ENCODE measurements at regions not wholly inside any gene's neighbourhood (a gene's known extent, or its start where the extent isn't known, plus 50 kb on each side); places are given as distances from the start of the nearest gene placed in this dataset.

DNA sequence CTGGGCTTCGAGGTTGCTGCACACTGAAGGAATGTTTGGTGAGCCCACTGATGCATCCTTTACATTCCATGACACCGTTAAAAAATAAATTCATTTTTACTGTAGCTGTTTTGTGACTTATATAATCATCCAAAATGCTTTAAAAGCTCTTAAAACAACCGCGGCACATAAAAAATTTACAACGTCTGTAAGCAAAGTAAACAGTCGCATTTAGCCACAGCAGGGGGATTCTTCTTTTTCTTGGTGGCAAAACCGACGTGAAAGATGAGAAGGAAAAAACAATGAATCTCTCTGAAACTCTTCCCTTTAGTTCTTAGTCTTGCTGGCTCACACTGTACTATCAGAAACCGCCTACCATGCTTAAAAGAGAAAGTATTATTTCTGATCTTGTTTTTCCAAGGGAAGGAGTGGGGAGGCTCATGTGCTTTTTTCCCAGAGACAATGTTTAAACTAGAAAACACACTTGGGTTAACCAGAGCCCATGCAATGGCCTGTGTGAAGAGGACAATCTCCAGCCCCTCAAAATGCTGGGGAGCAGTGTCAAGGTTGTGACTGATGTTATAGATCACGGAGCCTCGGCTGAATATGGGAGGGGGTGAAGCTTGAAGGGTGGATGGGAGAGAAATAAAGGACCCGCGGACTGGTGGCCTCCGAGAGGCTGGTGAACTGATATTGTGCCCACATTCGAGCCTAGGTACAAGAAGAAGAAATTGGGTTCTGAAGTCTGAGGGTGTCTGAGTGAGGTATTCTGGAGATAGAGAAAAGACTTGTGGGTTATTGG, 91.1 kb downstream of the IRF8 start:
- peak; percentile 49 for DNase-seq (ENCODE audit: low spot score)

DNA sequence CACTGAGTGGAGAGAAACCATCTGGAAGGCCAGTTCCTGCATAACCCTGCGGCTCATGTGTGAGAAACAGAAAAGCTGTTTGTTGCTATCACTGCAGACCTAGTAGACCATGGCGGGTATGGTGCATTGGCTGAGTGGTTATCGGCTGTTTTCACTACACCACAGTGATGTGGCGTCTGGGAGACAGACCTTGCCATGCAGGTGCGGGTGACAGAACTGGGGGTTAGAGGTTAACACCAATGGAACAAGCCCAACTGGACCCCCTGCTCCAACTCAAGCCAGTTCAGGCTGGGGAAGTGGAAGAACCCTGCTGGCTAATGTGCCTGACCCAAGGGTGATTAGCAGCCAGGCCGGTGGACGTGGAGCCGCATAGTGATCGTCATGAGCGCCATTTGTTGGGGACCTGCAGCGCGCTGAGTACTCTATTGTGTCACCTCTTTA, 91.9 kb downstream of the IRF8 start:
- peak; percentile 45 for DNase-seq (ENCODE audit: low spot score)

DNA sequence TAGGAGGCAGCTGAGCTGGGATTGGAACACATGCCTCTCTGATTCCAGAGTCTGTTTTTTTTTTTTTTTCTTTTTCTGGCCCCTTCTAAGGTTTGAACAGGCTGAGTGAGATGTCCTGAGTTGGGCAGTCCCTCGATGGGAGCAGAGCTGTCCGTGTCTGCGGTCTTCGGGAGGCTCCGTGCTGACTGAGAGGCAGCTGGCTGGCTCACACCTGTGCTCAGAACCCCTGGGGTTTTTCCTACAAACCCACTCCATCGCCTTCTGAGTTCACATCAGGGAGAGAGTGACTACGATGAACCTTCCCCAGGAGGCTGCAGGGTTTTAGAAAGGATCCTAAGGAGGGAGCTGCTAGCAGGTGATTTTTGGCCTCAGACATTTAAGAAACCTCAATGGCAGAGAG, 92.5 kb downstream of the IRF8 start:
- no peak for DNase-seq (ENCODE audit: low spot score)

DNA sequence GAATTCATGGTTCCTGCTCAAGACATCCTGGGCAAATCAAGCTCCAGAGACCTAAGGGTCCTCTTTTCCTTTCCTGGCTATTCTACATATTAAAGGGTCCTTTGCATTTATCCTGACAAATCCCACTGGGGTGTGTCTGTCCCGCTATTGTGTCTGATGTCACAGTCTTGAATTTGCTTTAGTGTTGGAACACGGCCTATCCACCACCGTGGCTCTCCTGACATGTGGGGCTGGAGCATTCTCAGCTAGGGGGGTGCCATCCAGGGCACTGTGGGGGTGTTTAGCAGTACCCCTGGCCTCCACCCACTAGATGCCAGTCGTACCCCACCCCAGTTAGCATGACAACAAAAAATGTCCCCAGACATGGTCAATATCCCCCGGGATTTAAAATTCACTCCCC, 92.9 kb downstream of the IRF8 start:
- DNase-seq (ENCODE audit: low spot score), result no peak

DNA sequence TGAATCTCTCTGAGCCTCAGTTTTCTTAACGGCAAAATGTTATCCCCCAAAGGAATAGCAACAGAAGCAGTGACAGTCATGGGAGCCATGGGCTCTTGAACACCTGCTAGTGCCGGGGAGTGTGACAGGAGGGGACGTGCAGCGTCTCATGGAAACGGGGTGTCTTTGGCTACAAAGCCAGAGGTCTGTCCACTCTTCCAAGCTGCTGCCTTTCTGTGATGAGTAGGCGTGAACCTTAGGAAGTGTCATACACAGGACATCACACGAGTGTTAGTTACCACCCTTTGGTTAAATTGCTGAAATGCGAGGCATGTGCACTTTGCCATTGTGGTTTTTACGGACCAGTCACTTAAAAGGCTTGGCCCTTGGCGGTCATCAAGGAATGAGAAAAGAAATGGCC, 93.4 kb downstream of the IRF8 start:
- peak; percentile 26 for DNase-seq (ENCODE audit: low spot score)

DNA sequence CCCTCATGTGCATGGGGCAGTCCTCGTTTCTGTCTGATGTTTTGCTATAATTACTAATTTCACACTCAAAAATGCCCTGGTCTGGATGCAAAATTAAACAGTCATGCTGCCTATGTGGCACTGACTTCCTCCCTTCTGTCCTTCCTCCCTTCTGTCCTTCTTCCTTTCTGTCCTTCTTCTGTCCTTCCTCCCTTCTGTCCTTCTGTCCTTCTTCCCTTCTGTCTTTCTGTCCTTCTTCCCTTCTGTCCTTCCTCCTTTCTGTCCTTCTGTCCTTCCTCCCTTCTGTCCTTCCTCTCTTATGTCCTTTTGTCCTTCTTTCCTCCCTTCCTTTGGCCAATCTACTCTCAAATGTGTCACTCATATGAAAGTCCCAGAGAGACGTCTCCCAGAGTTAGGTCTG, 93.8 kb downstream of the IRF8 start:
- DNase-seq (ENCODE audit: low spot score), result no peak

DNA sequence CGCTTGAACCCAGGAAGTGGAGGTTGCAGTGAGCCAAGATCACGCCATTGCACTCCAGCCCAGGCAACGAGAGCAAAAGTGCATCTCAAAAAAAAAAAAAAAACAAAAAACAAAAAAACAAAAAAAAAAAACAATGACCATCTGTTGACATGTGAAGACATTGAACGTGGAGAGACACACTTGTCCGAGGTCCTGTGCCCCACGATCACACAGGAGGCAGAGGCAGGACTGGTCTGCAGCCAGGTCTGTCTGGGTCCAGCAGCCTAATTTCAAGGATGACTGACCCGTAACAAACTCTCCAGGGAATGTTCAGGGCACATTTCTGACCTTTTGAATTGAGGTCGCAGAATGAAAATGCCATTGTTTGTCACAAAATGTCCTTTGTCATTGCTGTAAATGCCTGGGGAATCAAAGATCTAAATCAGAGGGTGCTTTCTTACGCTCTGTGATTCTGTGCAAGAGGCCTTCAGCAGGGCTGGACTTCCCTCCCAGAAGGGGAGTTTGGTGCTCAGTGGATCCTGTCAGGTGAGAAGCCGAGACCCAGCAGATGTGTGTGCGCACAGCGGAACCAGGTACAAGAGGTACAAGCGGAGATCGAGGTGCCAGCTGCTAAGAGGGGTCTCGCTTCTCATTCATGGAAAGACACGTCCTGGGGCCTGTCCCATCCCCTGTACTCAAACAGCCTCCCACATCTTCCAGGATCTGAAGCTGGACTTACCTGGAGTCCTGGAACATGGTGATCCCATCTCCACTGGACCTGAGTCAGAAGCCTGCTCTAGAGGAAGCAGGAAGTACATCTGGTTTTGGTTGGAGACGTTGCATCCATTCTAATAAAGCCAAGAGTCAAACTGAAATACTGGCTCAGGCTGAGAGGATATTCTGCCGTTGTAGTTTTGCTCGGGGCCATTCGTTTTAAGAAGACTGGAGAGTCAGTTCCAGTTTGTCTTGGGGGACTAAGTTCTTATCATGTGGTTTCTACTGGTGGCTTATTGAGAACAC, 95.8 kb downstream of the IRF8 start:
- peak; percentile 59 for DNase-seq (ENCODE audit: low spot score)

DNA sequence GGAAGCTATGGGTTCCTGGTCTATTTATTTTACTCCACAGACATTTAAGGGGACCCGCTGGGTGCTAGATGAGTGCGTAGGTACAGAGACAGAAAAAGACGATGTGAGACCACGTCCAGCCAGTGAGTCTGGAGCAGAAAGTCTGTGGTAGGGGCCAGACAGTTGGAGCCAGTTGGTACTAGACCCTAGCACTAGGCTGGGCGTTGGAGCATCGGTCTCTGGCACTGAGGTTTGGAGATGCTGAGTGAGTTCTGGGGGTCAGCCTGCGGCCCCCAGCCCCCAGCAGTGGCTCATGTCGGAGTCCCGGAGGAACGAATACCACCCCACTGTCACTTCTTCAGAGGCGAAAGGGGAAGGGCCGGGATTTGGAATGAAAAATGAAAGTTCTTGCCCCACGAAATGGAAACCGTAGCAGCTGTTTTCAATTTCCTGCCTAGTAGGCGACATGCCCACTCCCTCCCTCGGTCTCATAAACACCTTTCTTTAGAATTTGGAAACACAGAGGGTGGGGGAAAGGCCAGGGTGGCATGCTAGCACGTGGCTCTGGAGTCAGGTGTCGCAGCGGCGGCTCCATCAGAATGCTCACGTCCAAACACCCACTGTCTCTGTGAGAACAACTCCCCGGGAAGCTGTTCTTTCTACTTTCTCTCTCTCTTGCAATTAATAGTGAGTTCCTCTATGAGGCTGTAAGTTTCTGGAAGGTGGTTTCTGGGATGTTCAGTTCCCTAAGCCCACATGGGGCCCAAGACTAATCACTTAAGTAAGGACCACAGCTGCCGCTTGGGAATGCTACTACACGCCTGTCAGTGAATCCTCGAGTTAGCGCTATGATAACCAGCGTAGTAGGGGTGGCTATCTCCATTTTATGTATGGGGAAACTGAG, 96.8 kb downstream of the IRF8 start:
- DNase-seq (ENCODE audit: low spot score), result peak; percentile 59

DNA sequence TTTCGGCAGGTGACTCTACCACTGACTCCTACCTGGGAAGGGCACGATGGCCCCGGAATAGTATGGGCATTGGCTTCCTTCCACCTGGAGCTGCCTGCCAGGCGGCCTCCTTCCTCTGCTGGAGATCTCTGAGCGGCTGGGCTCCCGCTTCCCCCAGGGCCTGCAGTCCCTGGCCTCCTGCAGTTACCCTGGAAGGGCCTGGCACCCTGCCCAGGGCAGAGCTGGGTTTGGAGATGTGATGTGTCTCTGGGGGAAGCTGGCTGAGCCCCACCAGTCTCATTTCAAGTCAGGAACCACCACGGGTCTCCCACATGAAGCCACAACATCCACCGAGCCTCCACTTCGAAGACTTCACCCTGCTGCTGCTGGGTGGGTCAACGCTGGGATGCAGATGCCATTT, 97.9 kb downstream of the IRF8 start:
- peak; percentile 76 for DNase-seq (ENCODE audit: low spot score)

DNA sequence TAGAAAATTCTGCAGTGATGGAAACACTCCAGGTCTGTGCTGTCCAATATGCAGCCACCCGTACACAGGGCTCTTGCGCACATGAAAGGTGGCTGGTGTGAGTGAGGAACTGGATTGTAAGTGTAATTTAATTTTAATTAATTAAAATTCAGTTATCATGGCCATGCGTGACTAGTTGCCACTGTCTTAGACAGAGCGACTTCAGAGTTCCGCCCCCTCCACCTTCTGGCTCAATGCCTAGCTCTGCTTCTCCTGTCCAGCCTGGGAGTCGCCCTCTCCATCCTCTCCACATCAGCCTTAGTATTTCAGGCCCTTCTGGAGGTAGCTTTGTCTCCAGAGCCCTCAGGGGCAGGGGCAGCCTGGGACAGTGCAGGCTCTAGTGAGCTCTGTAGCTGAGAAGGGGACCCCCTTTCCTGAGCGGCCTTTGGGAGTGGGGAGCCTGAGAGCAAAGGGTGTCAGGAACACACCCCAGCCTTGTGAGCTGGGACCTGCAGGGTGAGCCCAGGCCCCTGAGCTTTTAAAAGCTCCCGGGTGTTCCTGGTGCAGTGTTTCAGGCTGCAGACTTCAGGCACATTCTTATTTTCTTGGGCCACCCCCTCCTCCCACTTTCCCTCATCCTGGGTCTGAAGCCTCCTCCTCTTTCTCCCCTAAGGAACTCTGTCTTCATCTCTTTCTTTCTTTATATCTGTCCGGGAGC, 99.4 kb downstream of the IRF8 start:
- DNase-seq (ENCODE audit: low spot score), result peak; percentile 82

DNA sequence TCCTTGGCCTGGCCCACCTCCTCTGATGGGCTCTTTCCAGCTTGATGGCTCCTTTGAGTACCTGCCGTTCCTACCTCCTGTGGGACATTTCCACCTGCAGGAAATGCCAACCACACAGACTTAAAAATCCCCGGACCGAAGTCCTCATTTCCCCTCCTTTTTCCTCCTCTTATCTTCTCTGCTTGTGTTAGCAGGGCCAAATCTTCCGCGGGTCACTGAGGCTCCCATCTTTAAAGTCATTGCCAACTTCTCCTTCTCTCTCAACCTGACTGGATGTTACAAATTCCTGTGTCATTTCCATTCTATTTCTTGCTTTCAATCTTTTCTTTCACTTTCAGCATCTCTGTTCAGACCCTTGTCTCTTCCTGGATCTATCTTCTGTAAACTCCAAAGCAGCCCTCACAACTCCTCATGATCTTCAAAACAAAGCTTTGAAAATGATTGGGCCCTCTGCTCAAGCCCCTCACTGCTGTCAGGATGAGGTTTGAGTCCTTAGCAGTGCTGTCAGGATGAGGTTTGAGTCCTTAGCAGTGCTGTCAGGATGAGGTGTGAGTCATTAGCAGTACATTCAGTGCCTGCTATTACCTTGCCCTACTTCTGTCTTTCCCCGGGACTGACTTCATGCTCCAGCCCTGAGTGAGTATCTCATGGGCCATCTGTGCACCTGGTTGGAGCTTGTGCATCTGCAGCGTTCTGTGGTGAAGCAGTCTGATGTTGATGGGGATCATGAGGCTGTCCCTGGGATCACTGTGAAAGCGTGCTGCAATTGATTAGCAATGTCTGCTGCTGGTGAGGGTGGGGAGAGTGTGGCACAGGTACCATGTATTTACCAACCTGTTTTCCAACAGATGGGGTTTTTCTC, 100.1 kb downstream of the IRF8 start:
- peak; percentile 28 for DNase-seq (ENCODE audit: low spot score)

DNA sequence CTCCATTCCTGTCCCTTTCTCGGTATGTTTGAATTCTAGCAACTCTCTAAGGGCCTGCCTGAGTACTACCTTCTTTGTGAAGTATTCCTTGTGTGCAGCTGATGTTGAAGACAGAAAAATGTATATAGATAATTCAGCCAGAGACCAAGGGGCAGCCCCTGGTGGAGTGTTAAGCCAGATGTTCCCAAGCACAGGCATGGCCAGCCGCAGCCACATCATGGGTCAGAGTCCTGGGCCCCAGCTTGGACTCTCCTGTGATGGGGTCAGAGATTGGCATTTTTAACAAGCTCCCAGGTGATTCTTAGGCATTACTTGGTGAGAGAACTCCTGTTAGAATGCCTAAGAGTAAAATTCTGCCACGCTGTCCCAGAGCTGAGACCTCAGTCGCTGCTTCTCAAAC, 100.8 kb downstream of the IRF8 start:
- DNase-seq (ENCODE audit: low spot score), result peak; percentile 53

DNA sequence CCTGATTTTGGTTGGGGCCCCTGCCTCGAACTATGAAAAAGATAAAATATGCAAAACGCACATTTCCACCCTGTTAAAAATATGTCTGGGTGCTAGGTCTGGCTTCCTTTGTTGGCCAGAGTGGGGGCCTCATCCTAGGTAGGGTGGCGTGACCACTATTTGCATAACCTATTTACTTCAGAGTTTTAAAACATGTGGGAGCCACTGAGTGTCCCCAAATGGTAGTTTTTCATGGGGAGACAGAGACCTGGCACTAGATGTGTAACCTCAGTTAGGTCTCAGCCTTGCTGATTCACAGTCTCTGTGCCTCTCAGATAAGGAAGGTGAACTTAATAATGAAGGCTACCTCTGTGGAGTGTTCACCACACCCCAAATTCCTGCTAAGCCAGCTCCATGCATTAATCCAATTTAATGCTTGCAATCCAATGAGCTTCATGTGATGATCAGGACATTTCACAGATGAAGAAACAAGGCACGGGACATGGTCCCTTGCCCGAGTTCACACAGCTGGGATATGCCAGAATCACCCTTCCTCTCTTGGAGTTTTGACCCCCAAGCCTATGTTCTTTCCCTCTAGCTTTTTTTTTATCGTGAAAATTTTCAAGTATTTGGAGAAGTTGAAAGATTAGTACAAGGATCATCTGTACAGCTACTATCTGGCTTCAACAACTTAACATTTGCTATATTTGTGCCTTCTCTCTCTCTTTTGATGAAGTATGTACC, 103.4 kb downstream of the IRF8 start:
- DNase-seq (ENCODE audit: low spot score), result peak; percentile 14

DNA sequence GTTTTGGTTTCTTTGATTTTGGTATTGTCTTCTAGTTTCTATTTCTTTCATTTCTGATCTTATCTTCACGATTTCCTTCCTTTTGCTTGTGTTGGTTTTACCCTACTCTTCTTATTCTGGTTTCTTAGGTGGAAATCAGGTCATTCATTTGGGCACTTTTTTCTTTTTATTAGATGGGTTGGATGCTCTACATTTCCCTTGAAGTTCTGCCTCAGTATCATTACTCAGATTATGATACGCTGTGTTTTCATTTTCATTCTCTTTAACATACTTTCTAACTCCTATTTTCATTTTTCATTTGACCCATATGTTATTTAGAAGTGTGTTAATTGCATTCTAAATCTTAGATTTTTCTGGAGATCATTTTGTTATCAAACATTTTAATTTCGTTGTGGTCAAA, 108.6 kb downstream of the IRF8 start:
- no peak for DNase-seq (ENCODE audit: low spot score)

DNA sequence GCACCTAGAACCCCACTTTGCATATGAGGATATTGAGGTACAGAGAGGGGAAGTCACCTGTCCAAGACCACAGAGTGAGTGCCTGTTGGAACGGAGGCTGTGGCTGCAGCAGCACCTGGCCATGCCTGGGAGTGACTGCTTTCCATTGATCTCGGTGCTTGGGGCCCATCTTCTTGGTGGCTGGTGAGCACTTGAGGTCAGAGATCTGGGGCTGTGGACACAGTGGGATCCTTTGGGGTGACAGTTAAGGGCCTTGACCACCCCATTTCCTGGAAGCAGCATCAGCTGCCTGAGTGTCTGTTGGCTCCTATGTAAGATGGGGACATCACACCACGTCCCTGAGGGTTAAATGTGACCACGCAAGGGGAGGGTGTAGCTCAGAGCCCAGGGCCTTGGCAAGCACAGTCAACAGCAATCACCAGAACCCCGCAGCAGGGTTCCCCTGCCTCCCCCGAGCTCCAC, 111.7 kb downstream of the IRF8 start:
- peak; percentile 43 for DNase-seq (ENCODE audit: low spot score)

DNA sequence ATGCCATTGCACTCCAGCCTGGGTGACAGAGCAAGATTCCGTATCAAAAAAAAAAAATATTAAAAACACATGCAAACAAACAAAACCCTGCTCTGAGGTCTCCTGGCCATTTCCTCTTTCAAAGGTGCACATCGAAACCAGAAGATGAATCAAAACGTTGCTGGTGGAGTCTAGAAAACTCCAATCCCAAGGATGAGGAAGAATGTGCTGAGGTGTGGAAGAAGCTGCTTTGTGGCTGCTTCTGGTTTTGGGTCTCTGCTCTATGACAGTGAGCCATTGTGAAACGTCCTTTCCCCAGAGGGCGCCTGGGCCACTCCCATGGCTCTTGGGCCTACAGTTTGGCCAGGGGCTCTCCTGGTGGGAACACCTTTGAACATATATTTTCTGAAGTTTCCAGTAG, 112.6 kb downstream of the IRF8 start:
- no peak for DNase-seq (ENCODE audit: low spot score)

DNA sequence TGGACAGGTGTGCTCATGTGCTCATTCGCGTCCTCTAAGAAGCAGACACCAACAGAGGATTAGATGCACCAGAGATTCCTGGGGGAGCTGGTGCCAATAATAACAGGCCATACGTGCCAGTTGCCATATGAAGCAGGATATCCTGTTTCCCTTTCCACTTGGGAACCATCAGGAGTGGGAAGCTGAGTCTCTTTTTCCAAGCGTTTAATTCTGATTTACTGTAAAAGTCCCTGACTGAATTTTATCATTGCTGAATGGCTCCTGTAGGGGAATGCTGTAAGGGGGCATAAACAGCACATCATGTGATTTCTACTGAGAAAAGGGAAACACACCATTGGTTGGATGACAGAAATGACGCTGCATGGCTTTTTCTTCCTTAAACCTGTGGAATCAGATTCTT, 113.3 kb downstream of the IRF8 start:
- DNase-seq (ENCODE audit: low spot score), result no peak

DNA sequence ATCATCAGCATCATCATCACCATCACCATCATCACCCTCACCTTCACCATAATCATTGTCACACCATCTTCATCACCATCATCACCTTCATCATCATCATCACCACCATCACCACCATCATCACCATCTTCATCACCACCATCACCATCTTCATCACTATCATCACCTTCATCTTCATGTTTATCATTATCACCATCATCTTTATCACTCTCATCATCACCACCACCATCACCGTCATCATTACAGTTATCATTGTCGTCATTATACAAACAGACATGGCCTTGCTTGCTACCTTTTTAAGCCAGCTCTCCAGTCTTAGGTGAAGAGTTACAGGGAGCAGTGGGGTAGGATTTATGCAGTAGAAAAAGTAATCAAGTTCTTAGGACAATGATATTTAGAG, 114.9 kb downstream of the IRF8 start:
- no peak for DNase-seq (ENCODE audit: low spot score)

DNA sequence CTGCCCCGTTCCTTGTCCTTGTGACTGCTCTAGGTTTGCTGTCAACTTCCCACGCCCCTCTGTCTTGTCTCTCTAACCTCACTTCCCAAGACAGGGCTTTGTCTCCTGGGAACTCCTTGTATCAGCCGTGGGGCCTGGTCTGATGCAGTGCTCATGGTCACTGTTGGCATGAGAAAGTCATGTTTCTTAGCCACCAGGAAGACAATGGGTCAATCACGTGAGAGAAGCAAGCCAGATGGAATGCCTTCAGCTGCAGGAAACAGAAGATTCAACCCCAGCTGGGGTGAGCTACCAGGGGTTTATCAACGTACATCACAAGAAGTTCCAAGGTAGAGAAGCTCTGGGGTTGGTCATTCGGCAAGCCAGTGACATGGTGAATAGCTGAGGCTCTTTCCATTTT, 116.6 kb downstream of the IRF8 start:
- DNase-seq (ENCODE audit: low spot score), result peak; percentile 14
